Activated CD8-positive, alpha-beta memory T cell treated with anti-CD3 and anti-CD28 coated beads for 36 hours (primary cell): ENCODE measurements at regions not wholly inside any gene's neighbourhood (a gene's known extent, or its start where the extent isn't known, plus 50 kb on each side); places are given as distances from the start of the nearest gene placed in this dataset.

Experiments used
- CTCF ChIA-PET: fragments of 350-600 bp; sonication (Branson Sonifier 250); formaldehyde crosslinking; loops from one replicate; lab custom pipeline; 2021; ENCODE audit warnings: antibody characterized with exemption; lab: Charles Lee
- POLR2A ChIA-PET: fragments of 350-600 bp; sonication (Branson Sonifier 250); formaldehyde crosslinking; loops from one replicate; lab custom pipeline; 2021; ENCODE audit warnings: antibody characterized with exemption; lab: Charles Lee

- CTCF ChIA-PET = no interaction called here
- POLR2A ChIA-PET = no interaction called here
These were observed 106.2 kb downstream of the TMEM30B start for GRCh38 chr14:61174987-61175386.

GRCh38 chr14:61174441-61174891 lies 106.7 kb downstream of the TMEM30B start:
- POLR2A ChIA-PET = no interaction called here
- CTCF ChIA-PET = no interaction called here

GRCh38 chr14:61171727-61172126 lies 109.4 kb downstream of the TMEM30B start:
- CTCF ChIA-PET = no interaction called here
- POLR2A ChIA-PET = no interaction called here

GRCh38 chr14:61168141-61168540 lies 113.0 kb downstream of the TMEM30B start:
- POLR2A ChIA-PET = no interaction called here
- CTCF ChIA-PET = interaction anchor here (0.6 kb wide), 1 partner anchor 1096 kb away, joined by 3 read pairs; no protein-coding TSS in a partner anchor

- POLR2A ChIA-PET = no interaction called here
- CTCF ChIA-PET = interaction anchor here (0.6 kb wide), 1 partner anchor 1097 kb away, joined by 3 read pairs; no protein-coding TSS in a partner anchor
These were observed 113.5 kb downstream of the TMEM30B start for GRCh38 chr14:61167642-61168041.

GRCh38 chr14:61160798-61161197 lies 120.3 kb downstream of the TMEM30B start:
- ChIA-PET CTCF (no interaction called here), POLR2A (no interaction called here)

- ChIA-PET CTCF (no interaction called here), POLR2A (no interaction called here)
These were observed 126.5 kb downstream of the TMEM30B start for GRCh38 chr14:61154641-61155040.

- CTCF ChIA-PET = no interaction called here
These were observed 127.1 kb downstream of the TMEM30B start for GRCh38 chr14:61153914-61154545.

GRCh38 chr14:61153431-61153830 lies 127.7 kb downstream of the TMEM30B start:
- CTCF ChIA-PET = no interaction called here
- POLR2A ChIA-PET = interaction anchor here (0.6 kb wide), 1 partner anchor 646 kb away, joined by 4 read pairs; no protein-coding TSS in a partner anchor

More at GRCh38 chr14:61153914-61154545, 127.1 kb downstream of the TMEM30B start:
- POLR2A ChIA-PET = interaction anchor here (0.6 kb wide), 1 partner anchor 645 kb away, joined by 4 read pairs; no protein-coding TSS in a partner anchor

GRCh38 chr14:61152851-61153364 lies 128.2 kb downstream of the TMEM30B start:
- CTCF ChIA-PET = no interaction called here

GRCh38 chr14:61151251-61151650 lies 129.9 kb downstream of the TMEM30B start:
- ChIA-PET POLR2A (no interaction called here), CTCF (interaction anchor here (0.7 kb wide), 1 partner anchor 882 kb away, joined by 3 read pairs; no protein-coding TSS in a partner anchor)

More at GRCh38 chr14:61152851-61153364, 128.2 kb downstream of the TMEM30B start:
- POLR2A ChIA-PET = no interaction called here

GRCh38 chr14:61150851-61151250 lies 130.3 kb downstream of the TMEM30B start:
- ChIA-PET POLR2A (no interaction called here), CTCF (no interaction called here)

GRCh38 chr14:61149896-61150295 lies 131.2 kb downstream of the TMEM30B start:
- POLR2A ChIA-PET = no interaction called here
- CTCF ChIA-PET = no interaction called here

- POLR2A ChIA-PET = no interaction called here
- CTCF ChIA-PET = no interaction called here
These were observed 132.3 kb downstream of the TMEM30B start for GRCh38 chr14:61148742-61149350.

GRCh38 chr14:61147831-61148549 lies 133.1 kb downstream of the TMEM30B start:
- CTCF ChIA-PET = no interaction called here
- POLR2A ChIA-PET = no interaction called here

- POLR2A ChIA-PET = no interaction called here
- CTCF ChIA-PET = no interaction called here
These were observed 133.7 kb downstream of the TMEM30B start for GRCh38 chr14:61147381-61147821.

- ChIA-PET CTCF (no interaction called here), POLR2A (no interaction called here)
These were observed 134.2 kb downstream of the TMEM30B start for GRCh38 chr14:61146899-61147298.

- ChIA-PET CTCF (no interaction called here), POLR2A (no interaction called here)
These were observed 135.1 kb downstream of the TMEM30B start for GRCh38 chr14:61145903-61146481.

GRCh38 chr14:61145034-61145902 lies 135.9 kb downstream of the TMEM30B start:
- CTCF ChIA-PET = no interaction called here
- POLR2A ChIA-PET = no interaction called here
